ENCODE measurements at regions not wholly inside any gene's neighbourhood (a gene's known extent, or its start where the extent isn't known, plus 50 kb on each side); places are given as distances from the start of the nearest gene placed in this dataset.

- ATAC-seq (ENCODE audit: low read depth) (peak; percentile 72), DNase-seq (no peak)
- no peak overlapping the region for H2AK5ac ChIP-seq (ENCODE audit: low read depth, low read length)
- no peak overlapping the region for H2BK15ac ChIP-seq (ENCODE audit: low read depth, low read length)
- no peak overlapping the region for H4K8ac ChIP-seq (ENCODE audit: low read depth in 2 of 2, low read length in 2 of 2)
- H3K14ac ChIP-seq (replicated peaks; ENCODE audit: low read depth, low read length): no peak overlapping the region
- H4K91ac ChIP-seq (ENCODE audit: insufficient read depth, low read depth, low read length): no peak overlapping the region
- no peaks in the 10 kb centered on the region for H3K79me1 ChIP-seq (ENCODE audit: low read depth in 1 of 2, low read length in 2 of 2)
- H2AK9ac ChIP-seq (replicated peaks; ENCODE audit: low read depth, low read length, poor library complexity): no peak overlapping the region
- BruUV-seq (replicated peaks): no TSS peak
- H3K9ac ChIP-seq (ENCODE audit: low read depth, low read length): no peak overlapping the region
- H3K9me3 ChIP-seq (ENCODE audit: control insufficient read depth, insufficient read depth, low read length): peaks cover 9% of the 10 kb centered on the region
- H3K56ac ChIP-seq (ENCODE audit: extremely low read depth, insufficient read depth, low read length): no peak overlapping the region
- no peak for TF ChIP-seq MXI1 (IDR thresholded peaks at IDR 0.05; ENCODE audit: borderline replicate concordance, low read depth, low read length)
- no peak for TF ChIP-seq RAD21 (IDR thresholded peaks at IDR 0.05; ENCODE audit: low read length)
- TF ChIP-seq POLR2A (IDR thresholded peaks at IDR 0.05; ENCODE audit: low read depth, low read length): no peak
- TF ChIP-seq MAZ (IDR thresholded peaks at IDR 0.05; ENCODE audit: borderline replicate concordance, low read depth, low read length): no peak
- TF ChIP-seq MAFK (IDR thresholded peaks at IDR 0.05; ENCODE audit: low read depth, low read length): no peak
- no peak for TF ChIP-seq NFE2L2 (IDR thresholded peaks at IDR 0.05; ENCODE audit: low read depth, low read length)
- no peak for TF ChIP-seq CHD1 (IDR thresholded peaks at IDR 0.05; ENCODE audit: low read depth, low read length)
- no peak for TF ChIP-seq SMC3 (IDR thresholded peaks at IDR 0.05; ENCODE audit: low read depth, low read length)
- no peak overlapping the region for H4K5ac ChIP-seq (ENCODE audit: low read depth, low read length)
- H3K27ac ChIP-seq (ENCODE audit: insufficient read depth, low read length): no peak overlapping the region
- no peak overlapping the region for H2BK5ac ChIP-seq (ENCODE audit: low read depth, low read length, poor library complexity, severe bottlenecking)
- no peak overlapping the region for H3K23ac ChIP-seq (ENCODE audit: low read depth, low read length)
- H2BK20ac ChIP-seq (ENCODE audit: low read depth, low read length): no peak overlapping the region
- WGBS, 2 experiments (ENCODE audit: extremely low coverage in 2 of 2, insufficient read length in 1 of 2): no CpG with 5 or more reads among the region's 1 CpG
- no peaks in the 10 kb centered on the region for H3K36me3 ChIP-seq (ENCODE audit: control insufficient read depth, insufficient read depth, low read length)
- H3K18ac ChIP-seq (ENCODE audit: low read depth, low read length): no peak overlapping the region
- H2AFZ ChIP-seq (replicated peaks; ENCODE audit: low read length, poor library complexity): no peak overlapping the region
- in situ Hi-C loops (cut with MboI; ENCODE audit: low sequenced_read_pairs) (no loop called here), dilution Hi-C loops (cut with HindIII; ENCODE audit: low sequenced_read_pairs, unreplicated experiment) (no loop called here), intact Hi-C loops (cut with micrococcal nuclease) (no loop called here)
- no peak overlapping the region for H3K4me2 ChIP-seq (ENCODE audit: low read depth, low read length)
- no peak overlapping the region for H3K4me3 ChIP-seq (ENCODE audit: insufficient read depth, low read depth, low read length)
- POLR2A ChIA-PET (ENCODE audit: unreplicated experiment): no interaction called here
- H3K4ac ChIP-seq (ENCODE audit: low read depth, low read length): no peak overlapping the region
- H3K4me1 ChIP-seq (ENCODE audit: control insufficient read depth, insufficient read depth, low read length): no peaks in the 10 kb centered on the region
- H2BK120ac ChIP-seq (ENCODE audit: low read depth, low read length): no peak overlapping the region
- no peaks in the 10 kb centered on the region for H3K9me1 ChIP-seq (ENCODE audit: insufficient read depth, low read length)
- no peaks in the 10 kb centered on the region for H3K27me3 ChIP-seq (ENCODE audit: control insufficient read depth, insufficient read depth, low read length)
- CTCF ChIA-PET: interaction anchor here (0.6 kb wide), 1 partner anchor 157 kb away, joined by 7 read pairs; no protein-coding TSS in a partner anchor
- no peaks in the 10 kb centered on the region for H4K20me1 ChIP-seq (ENCODE audit: insufficient read depth, low read length)
Observed at GRCh38 chr5:10049858-10050455, 199.7 kb downstream of the ATPSCKMT start.

Measured in IMR-90 (cell line).